ENCODE measurements at regions not wholly inside any gene's neighbourhood (a gene's known extent, or its start where the extent isn't known, plus 50 kb on each side); places are given as distances from the start of the nearest gene placed in this dataset.

DNA sequence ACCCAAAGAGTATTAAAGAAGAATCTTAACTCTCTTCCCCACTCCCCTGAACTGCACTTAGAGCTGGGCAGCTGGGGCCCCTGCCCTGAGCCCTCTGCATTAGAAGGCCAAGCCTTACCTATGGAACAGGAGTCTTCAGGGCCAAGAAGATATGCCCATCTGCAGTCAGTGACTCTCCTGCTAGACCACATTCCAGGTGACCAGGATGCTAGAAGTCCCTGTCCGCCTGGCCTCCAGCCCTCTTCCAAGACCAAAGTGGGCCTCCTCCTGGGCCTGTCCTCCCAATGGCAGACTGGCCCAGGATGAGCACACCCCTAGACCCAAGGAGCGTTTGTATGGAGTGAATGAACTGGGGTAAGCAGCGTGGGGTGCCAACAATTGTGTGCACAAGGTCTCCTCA lies 259.1 kb downstream of the LY86 start:
- TF ChIP-seq, protein P1, sequence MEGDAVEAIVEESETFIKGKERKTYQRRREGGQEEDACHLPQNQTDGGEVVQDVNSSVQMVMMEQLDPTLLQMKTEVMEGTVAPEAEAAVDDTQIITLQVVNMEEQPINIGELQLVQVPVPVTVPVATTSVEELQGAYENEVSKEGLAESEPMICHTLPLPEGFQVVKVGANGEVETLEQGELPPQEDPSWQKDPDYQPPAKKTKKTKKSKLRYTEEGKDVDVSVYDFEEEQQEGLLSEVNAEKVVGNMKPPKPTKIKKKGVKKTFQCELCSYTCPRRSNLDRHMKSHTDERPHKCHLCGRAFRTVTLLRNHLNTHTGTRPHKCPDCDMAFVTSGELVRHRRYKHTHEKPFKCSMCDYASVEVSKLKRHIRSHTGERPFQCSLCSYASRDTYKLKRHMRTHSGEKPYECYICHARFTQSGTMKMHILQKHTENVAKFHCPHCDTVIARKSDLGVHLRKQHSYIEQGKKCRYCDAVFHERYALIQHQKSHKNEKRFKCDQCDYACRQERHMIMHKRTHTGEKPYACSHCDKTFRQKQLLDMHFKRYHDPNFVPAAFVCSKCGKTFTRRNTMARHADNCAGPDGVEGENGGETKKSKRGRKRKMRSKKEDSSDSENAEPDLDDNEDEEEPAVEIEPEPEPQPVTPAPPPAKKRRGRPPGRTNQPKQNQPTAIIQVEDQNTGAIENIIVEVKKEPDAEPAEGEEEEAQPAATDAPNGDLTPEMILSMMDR (IDR thresholded peaks at IDR 0.05 in 8 of 11, conservative IDR thresholded peaks at IDR 0.05 in 3 of 11) = no peak
- no peak for TF ChIP-seq POLR2A (IDR thresholded peaks at IDR 0.05)
- no peak for TF ChIP-seq POLR2AphosphoS5 (IDR thresholded peaks at IDR 0.05)
